Muscle of back (tissue), 3 donors: ENCODE measurements at regions not wholly inside any gene's neighbourhood (a gene's known extent, or its start where the extent isn't known, plus 50 kb on each side); places are given as distances from the start of the nearest gene placed in this dataset.
A peak's percentile ranks its signal among the peaks of the same experiment; 100 is the strongest.
"Not testable (repeated sequence)": the region's sequence is repeated elsewhere in the genome, so short reads cannot be mapped to it uniquely, and the experiment has no call there.

Experiments used
- DNase-seq, 3 donors: peaks; one replicate each; pipeline versions ENCODE4 v3.0.0 to v3.0.0-alpha.2; 2013

DNA sequence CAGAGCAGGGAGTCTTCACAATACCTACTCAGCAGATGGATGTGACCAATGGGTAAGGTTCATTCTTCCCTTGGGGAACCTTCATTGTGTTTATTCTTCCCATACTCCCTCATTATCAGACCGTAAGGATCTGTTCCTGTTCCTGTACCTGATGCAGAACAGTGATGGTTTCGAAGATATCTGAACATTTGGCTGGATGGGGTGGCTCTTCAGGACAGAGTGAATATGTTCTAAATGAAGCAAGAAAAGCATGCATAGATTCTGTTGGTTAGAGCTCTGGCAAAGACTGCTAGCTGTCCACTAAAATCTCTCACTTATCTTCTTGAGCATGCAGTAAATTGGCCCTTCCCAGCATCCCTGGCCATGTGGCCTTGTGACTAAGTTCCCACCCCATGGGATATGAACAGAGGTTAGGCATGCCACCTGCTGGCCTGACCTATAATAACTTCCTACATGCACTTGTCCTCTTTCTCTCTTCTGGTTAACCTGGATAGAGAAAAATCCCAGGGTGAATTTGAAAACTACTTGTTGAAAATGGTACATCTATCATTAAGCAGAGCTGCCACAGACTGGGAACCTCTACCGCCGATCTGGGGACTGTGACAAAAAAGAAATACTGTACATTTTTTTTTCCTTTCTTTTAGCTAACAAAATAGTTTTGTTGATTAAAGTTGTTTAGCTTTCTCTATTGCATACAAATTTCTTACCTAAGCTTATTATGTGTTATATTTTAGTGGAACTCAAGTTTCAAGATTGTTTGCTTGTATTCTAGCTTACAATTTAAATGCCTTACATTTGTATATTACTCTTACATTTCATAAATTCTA is 60.0 kb upstream of the BANK1 start:
- DNase-seq: peak; percentile 24 to 40 (median 33)

GRCh38 chr4:101727238-101727637 is 63.3 kb upstream of the BANK1 start:
- no peak for DNase-seq

- no peak for DNase-seq
Measured at GRCh38 chr4:101724093-101724492, 66.4 kb upstream of the BANK1 start.

DNA sequence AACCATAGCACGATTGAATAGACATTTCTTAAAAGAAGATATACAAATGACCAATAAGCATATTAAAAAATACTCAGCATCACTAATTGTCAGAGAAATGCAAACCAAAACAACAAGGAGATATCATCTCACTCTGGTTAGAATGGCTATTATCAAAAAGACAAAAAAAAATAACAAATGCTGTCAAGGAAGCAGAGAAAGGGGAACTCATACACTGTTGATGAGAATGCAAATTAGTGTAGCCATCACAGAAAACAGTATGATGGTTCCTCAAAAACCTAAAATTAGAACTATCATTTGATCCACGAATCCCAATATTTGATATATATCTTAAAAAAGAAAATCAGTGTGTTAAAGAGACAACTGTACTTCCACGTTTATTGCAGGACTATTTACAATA is 71.7 kb upstream of the BANK1 start:
- DNase-seq: no peak

- peak in 1 of 3 donors; percentile 11 for DNase-seq
Measured at GRCh38 chr4:101711590-101712260, 78.8 kb upstream of the BANK1 start.

GRCh38 chr4:101710806-101711205 is 79.7 kb upstream of the BANK1 start:
- no peak for DNase-seq

DNA sequence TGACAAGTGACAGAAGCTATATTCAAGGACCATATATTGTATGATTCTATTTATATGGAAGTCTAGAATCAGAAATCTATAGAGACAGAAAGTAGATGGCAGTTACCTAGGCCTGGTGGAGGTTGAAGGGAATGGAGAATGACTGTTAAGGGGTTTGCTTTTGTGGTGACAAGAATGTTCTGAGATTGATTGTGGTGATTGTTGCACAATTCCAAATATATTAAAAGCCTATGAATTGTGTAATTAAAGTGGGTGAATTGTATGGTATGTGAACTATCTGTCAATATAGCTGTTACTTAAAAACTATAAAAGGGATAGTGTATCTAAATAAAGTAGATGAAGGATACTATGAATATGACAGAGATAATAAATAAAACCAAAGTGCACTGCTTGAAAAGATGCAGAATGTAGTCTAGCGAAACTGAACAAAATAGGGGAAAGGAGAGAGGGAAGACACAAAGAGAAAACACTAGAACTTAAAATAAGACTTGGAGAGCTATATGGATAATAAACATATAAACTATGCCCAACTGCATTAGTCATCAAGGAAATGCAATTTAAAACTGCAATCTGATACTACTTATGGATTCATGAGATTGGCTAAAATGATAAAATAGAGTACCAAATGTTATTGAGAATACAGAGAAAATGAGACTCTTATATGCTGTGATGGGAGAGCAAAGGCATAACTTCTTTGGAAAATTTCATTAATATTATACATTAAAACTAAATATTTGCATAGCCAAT is 82.1 kb upstream of the BANK1 start:
- DNase-seq: no peak

- DNase-seq: no peak
Measured at GRCh38 chr4:101707596-101707995, 82.9 kb upstream of the BANK1 start.

GRCh38 chr4:101706535-101707057 is 83.9 kb upstream of the BANK1 start:
- no peak for DNase-seq

GRCh38 chr4:101701551-101701950 is 89.0 kb upstream of the BANK1 start:
- no peak for DNase-seq

- no peak for DNase-seq
Measured at GRCh38 chr4:101699441-101700124, 90.9 kb upstream of the BANK1 start.

DNA sequence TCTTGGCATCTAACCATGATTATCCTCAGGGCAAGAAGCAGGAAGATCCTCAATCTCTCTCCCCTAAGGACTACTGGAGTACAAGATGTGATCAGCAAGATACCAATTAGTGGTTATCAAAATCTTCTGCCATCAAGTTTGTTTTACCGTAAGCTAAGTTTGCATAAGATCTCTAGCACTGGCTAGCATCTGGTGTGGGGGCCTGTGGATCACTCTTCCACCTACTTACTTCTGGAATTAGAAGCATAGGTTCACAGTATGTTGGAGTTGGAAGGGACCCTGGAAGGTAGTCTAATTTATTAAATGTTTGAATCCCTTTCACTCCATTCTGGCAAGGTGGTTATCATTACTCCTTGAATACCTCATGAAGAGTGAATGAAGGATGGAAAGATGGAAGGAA is 93.3 kb upstream of the BANK1 start:
- DNase-seq: no peak

DNA sequence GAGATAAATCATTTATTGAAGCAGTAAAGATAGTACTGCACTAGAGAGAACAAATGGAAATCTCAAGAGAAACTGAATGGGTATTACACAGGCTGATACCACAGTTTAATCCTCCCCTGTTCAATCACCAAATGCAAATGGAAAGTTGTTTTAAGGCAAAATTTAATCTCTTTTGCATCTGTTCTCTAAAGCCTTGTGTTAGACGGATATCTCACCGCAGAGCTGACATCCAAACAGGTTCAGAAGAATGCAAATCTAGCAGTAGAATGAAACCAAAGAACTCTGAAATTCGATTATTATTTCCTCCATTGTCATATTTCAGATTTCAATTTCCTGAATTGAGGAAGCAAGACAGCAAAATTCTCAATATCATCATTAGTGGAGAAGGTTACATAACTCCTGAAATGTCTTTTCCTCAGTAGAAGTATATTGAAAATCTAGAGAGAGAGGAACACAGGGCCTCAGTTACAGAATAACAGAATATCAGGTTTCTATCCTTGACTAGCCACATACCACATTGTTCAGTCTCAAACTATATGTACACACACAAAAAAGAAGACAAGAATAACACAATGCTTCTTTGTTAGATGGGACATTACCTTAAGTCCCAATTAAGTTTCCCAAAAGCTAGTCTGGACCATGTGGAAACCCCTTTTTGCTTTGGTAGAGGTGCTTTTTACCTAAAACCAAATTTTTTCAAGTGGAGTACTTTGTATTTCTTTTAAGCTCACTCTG is 94.1 kb upstream of the BANK1 start:
- no peak for DNase-seq

- no peak for DNase-seq
Measured at GRCh38 chr4:101695176-101695575, 95.4 kb upstream of the BANK1 start.

DNA sequence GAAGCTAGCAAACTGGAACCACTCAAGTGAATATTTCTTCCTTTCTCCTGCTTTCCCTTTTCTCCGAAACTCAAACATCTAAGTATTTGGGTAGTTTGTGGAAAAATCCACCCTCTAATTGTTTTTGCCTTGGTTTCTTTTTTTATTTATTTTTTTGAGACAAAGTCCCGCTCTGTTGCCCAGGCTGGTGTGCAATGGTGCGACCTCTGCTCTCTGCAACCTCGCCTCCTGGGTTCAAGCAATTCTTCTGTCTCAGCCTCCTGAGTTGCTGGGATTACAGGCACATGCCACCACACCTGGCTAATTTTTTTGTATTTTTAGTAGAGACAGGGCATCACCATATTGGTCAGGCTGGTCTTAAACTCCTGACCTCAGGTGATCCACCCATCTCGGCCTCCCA is 96.1 kb upstream of the BANK1 start:
- not testable (repeated sequence) for DNase-seq

DNA sequence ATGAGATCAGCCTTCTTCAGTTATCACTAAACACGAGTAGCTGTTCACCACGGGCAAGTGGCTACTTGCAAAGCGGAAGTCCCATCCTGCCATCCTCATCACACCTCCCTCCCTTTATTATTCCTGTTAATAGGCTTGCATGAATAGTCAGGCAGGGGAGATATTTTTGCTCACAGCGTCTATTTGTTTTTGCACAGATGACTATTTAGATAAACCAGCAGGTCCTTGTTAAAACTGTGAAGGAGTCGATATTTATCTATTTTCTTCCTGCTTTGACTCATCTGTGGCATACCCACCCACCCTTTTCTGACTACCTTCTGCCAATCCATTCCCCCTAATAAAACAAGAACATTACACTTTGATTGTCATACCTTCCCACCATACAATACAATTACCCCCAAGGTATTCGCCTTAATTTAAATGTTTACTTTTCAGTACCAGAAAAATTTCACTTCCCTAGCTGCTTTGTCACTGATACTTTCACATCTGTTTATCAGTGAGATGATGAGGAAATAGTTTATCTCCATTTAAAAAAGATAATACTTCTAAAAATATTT is 96.6 kb upstream of the BANK1 start:
- no peak for DNase-seq

GRCh38 chr4:101689220-101689619 is 101.3 kb upstream of the BANK1 start:
- no peak for DNase-seq

- no peak for DNase-seq
Measured at GRCh38 chr4:101685126-101685525, 105.4 kb upstream of the BANK1 start.

GRCh38 chr4:101682946-101683345 is 107.6 kb upstream of the BANK1 start:
- no peak for DNase-seq

DNA sequence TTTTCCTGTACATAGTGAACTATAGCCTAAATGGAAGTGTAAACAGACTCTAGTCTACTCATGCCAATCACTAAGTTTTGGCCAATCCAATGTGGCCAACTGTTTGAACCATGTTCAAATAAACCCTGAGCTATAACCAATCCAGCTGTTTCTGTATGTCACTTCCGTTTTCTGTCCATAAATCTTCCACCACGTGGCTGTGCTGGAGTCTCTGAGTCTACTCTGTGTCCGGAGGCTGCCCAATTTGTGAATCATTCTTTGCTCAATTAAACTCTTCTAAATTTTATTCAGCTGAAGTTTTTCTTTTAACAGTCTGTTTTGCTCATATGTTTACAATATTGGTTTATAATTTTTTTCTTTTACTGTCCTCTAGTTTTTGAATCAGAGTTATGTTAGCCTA is 112.3 kb upstream of the BANK1 start:
- DNase-seq: peak in 1 of 3 donors; percentile 5

DNA sequence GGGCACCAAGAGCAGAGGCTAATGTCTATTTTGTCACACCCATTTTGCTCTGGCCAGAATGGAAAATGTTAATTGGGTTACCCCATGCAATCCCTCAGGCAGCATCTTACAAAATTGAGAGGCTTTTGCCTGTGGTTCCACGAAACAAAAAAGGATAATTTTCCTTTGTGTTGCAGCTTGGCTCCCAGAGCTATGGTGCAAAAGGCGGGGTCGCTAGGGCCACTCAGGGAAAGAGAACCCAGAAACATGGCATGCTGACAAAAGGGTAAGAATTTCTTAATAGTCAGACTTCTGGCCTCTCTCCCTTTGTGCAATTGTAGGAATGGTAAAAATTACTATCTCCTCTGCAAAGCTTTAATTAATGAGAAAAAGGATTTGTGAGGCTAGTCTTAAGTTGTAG is 119.6 kb upstream of the BANK1 start:
- no peak for DNase-seq
